Liver (tissue), 8 donors: ENCODE measurements at regions not wholly inside any gene's neighbourhood (a gene's known extent, or its start where the extent isn't known, plus 50 kb on each side); places are given as distances from the start of the nearest gene placed in this dataset.

Experiments used
- DNase-seq: peaks from one replicate; pipeline ENCODE4 v3.0.0-alpha.2; 2017; ENCODE audit warnings: low spot score
- H3K27ac ChIP-seq, 2 donors: one replicate each; pipeline ENCODE4 v1.7.0; 2013; ENCODE audit warnings: inconsistent platforms in 2 of 2, low read length in 2 of 2, control low read depth in 1 of 2, low read depth in 1 of 2, mild to moderate bottlenecking in 1 of 2
- H3K27me3 ChIP-seq, 4 donors: one replicate each; pipeline versions ENCODE4 v1.6.1 to v1.7.0; 2013; ENCODE audit warnings: low read length in 3 of 4, inconsistent platforms in 1 of 4, mild to moderate bottlenecking in 1 of 4, moderate library complexity in 1 of 4; ENCODE audit not compliant: control insufficient read depth in 4 of 4, insufficient read depth in 4 of 4
- H3K36me3 ChIP-seq, 4 donors: one replicate each; pipeline versions ENCODE4 v1.6.1 to v1.7.0; 2013; ENCODE audit warnings: low read length in 3 of 4, mild to moderate bottlenecking in 3 of 4, low read depth in 1 of 4, moderate library complexity in 1 of 4; ENCODE audit not compliant: control insufficient read depth in 4 of 4, insufficient read depth in 3 of 4
- H3K4me1 ChIP-seq, 4 donors: one replicate each; pipeline versions ENCODE4 v1.6.1 to v1.7.0; 2013; ENCODE audit warnings: low read length in 3 of 4, mild to moderate bottlenecking in 3 of 4, moderate library complexity in 1 of 4; ENCODE audit not compliant: control insufficient read depth in 4 of 4, insufficient read depth in 4 of 4
- H3K4me3 ChIP-seq, 3 donors: one replicate each; pipeline versions ENCODE4 v1.6.1 to v1.7.0; 2013; ENCODE audit warnings: low read length in 3 of 3, control low read depth in 1 of 3, low read depth in 1 of 3, mild to moderate bottlenecking in 1 of 3
- H3K9ac ChIP-seq, 2 donors: one replicate each; pipeline ENCODE4 v1.7.0; 2013; ENCODE audit warnings: low read length in 2 of 2, mild to moderate bottlenecking in 2 of 2, moderate library complexity in 2 of 2, control low read depth in 1 of 2, low read depth in 1 of 2
- H3K9me3 ChIP-seq, 4 donors: one replicate each; pipeline versions ENCODE4 v1.6.1 to v1.7.0; 2013; ENCODE audit warnings: low read length in 3 of 4; ENCODE audit not compliant: control insufficient read depth in 4 of 4
- CTCF ChIP-seq: fragments of 150-350 bp; IDR thresholded peaks from 2 replicates; pipeline ENCODE4 v1.5.1; 2017; ENCODE audit warnings: improper control_type of control experiment, low read depth, low read length; ENCODE audit not compliant: missing input control
- EGR1 ChIP-seq, 2 donors: IDR thresholded peaks; 2 replicates each; pipeline ENCODE4 v1.6.1; 2016 to 2018; ENCODE audit warnings: antibody characterized with exemption in 2 of 2, low read depth in 2 of 2
- FOXA1 ChIP-seq: IDR thresholded peaks from 2 replicates; pipeline ENCODE4 v1.6.1; 2016; ENCODE audit warnings: antibody characterized with exemption
- FOXA2 ChIP-seq: IDR thresholded peaks from 2 replicates; pipeline ENCODE4 v1.6.1; 2016; ENCODE audit warnings: antibody characterized with exemption
- GABPA ChIP-seq, 2 donors: IDR thresholded peaks in 1 of 2; conservative IDR thresholded peaks in 1 of 2; 2 replicates each; pipeline ENCODE4 v1.6.1; 2016; ENCODE audit warnings: antibody characterized with exemption in 2 of 2, mild to moderate bottlenecking in 1 of 2, moderate library complexity in 1 of 2
- HNF4A ChIP-seq, 2 donors: conservative IDR thresholded peaks; 2 replicates each; pipeline ENCODE4 v1.6.1; 2016; ENCODE audit warnings: antibody characterized with exemption in 2 of 2, mild to moderate bottlenecking in 2 of 2
- HNF4G ChIP-seq: IDR thresholded peaks from 2 replicates; pipeline ENCODE4 v1.6.1; 2016; ENCODE audit warnings: antibody characterized with exemption
- JUND ChIP-seq, 2 donors: IDR thresholded peaks; 2 replicates each; pipeline ENCODE4 v1.6.1; 2016; ENCODE audit warnings: antibody characterized with exemption in 2 of 2
- NR2F2 ChIP-seq: IDR thresholded peaks from 2 replicates; pipeline ENCODE4 v1.6.1; 2016; ENCODE audit warnings: antibody characterized with exemption
- RAD21 ChIP-seq, 2 donors: IDR thresholded peaks; 2 replicates each; pipeline ENCODE4 v1.6.1; 2016; ENCODE audit warnings: antibody characterized with exemption in 2 of 2, mild to moderate bottlenecking in 2 of 2
- REST ChIP-seq: IDR thresholded peaks from 2 replicates; pipeline ENCODE4 v1.6.1; 2016; ENCODE audit warnings: antibody characterized with exemption, mild to moderate bottlenecking
- RXRA ChIP-seq, 2 donors: IDR thresholded peaks; 2 replicates each; pipeline ENCODE4 v1.6.1; 2017 to 2018; ENCODE audit warnings: antibody characterized with exemption in 2 of 2, mild to moderate bottlenecking in 1 of 2
- SP1 ChIP-seq: IDR thresholded peaks from 2 replicates; pipeline ENCODE4 v1.6.1; 2018; ENCODE audit warnings: antibody characterized with exemption, mild to moderate bottlenecking
- TAF1 ChIP-seq: conservative IDR thresholded peaks from 2 replicates; pipeline ENCODE4 v1.6.1; 2016; ENCODE audit warnings: antibody characterized with exemption, mild to moderate bottlenecking
- YY1 ChIP-seq: IDR thresholded peaks from 2 replicates; pipeline ENCODE4 v1.6.1; 2016; ENCODE audit warnings: antibody characterized with exemption, mild to moderate bottlenecking
- ZBTB33 ChIP-seq: IDR thresholded peaks from 2 replicates; pipeline ENCODE4 v1.6.1; 2016; ENCODE audit warnings: antibody characterized with exemption
- WGBS: extraction: QIAGEN DNeasy Blood & Tissue Kit; methylation state at CpG from one replicate; pipeline ENCODE4 v1.1.7; 2013; 5-methylcytosine and 5-hydroxymethylcytosine counted together
- TF ChIP-seq, protein P1 (sequence below): IDR thresholded peaks from 2 replicates; pipeline ENCODE4 v1.6.1; 2016; ENCODE audit warnings: antibody characterized with exemption
- TF ChIP-seq, protein P2 (sequence below): IDR thresholded peaks from 2 replicates; pipeline ENCODE4 v1.6.1; 2016; ENCODE audit warnings: antibody characterized with exemption
- donor health status: healthy.
- donor health status: healthy.
- donor health status: healthy.
- donor health status: healthy.
- donor health status: healthy.

DNA sequence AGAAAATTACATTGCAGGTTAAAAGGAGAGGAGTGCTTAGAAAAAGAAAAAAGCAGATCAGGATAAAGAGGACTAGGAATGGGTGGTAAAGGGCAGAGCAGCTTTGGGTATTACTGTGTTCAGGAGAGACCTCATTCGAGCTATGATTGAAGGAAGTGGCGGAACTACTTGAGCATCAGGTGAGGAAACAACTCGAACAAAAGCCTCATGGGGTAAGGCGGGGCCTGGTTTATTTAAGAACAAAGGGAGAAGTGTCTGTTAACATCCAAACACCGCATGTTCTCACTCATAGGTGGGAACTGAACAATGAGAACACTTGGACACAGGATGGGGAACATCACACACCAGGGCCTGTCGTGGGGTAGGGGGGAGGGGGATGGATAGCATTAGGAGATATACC, 444.6 kb upstream of the CCDC196 start:
- H3K4me1 ChIP-seq, result no peaks in the 10 kb centered on the region
- H3K9me3 ChIP-seq, result no peaks in the 10 kb centered on the region
- WGBS, result 83% methylated on average over 6 of the region's 6 CpGs
- no peak overlapping the region for H3K27ac ChIP-seq
- H3K9ac ChIP-seq, result no peak overlapping the region
- no peaks in the 10 kb centered on the region for H3K36me3 ChIP-seq
- H3K27me3 ChIP-seq, result no peaks in the 10 kb centered on the region
- no peak for TF ChIP-seq RXRA (IDR thresholded peaks at IDR 0.05)
- TF ChIP-seq YY1, result no peak
- TF ChIP-seq, protein P1, sequence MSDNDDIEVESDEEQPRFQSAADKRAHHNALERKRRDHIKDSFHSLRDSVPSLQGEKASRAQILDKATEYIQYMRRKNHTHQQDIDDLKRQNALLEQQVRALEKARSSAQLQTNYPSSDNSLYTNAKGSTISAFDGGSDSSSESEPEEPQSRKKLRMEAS, result no peak
- TF ChIP-seq NR2F2, result no peak
- TF ChIP-seq SP1, result no peak
- TF ChIP-seq CTCF, result no peak
- no peak for TF ChIP-seq HNF4A (conservative IDR thresholded peaks at IDR 0.05)
- no peak for TF ChIP-seq EGR1 (IDR thresholded peaks at IDR 0.05; ENCODE audit: low read depth in 2 of 2)
- TF ChIP-seq GABPA (IDR thresholded peaks at IDR 0.05 in 1 of 2, conservative IDR thresholded peaks at IDR 0.05 in 1 of 2), result no peak
- no peak for TF ChIP-seq FOXA1
- TF ChIP-seq REST, result no peak
- no peak for TF ChIP-seq HNF4G
- no peak for TF ChIP-seq RAD21 (IDR thresholded peaks at IDR 0.05)
- TF ChIP-seq FOXA2, result no peak
- TF ChIP-seq ZBTB33, result no peak
- TF ChIP-seq, protein P2, sequence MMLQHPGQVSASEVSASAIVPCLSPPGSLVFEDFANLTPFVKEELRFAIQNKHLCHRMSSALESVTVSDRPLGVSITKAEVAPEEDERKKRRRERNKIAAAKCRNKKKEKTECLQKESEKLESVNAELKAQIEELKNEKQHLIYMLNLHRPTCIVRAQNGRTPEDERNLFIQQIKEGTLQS, result no peak
- no peak for DNase-seq
- no peak overlapping the region for H3K4me3 ChIP-seq

DNA sequence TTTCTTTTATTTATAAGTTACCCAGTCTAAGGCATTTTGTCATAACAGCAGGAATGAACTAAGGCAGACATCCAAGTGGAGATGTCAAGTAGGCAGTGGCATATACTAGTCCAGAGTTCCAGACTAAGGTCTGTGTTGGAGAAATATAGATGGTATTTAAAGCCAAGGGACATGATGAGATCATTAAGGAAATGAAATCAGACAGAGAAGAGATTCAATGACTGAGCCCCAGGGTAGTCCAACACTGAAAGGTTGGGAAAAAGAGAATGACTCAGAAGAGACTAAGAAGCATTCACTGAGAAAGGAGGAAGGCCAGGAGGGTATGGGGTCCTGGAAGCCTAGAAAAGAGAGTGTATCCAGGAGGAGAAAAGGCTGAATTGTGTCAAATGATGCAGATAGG, 442.2 kb upstream of the CCDC196 start:
- no peak for DNase-seq
- Histone ChIP-seq H3K9ac (no peak overlapping the region), H3K27me3 (no peaks in the 10 kb centered on the region), H3K36me3 (no peaks in the 10 kb centered on the region), H3K27ac (no peak overlapping the region), H3K4me3 (no peak overlapping the region), H3K4me1 (no peaks in the 10 kb centered on the region), H3K9me3 (no peaks in the 10 kb centered on the region)
- TF ChIP-seq YY1, result no peak
- TF ChIP-seq, protein P2, result no peak
- no peak for TF ChIP-seq TAF1
- TF ChIP-seq, protein P1, result no peak
- no peak for TF ChIP-seq REST
- TF ChIP-seq ZBTB33, result no peak
- TF ChIP-seq RXRA (IDR thresholded peaks at IDR 0.05), result no peak
- TF ChIP-seq EGR1 (IDR thresholded peaks at IDR 0.05; ENCODE audit: low read depth in 2 of 2), result no peak
- TF ChIP-seq JUND (IDR thresholded peaks at IDR 0.05), result no peak
- TF ChIP-seq GABPA (IDR thresholded peaks at IDR 0.05 in 1 of 2, conservative IDR thresholded peaks at IDR 0.05 in 1 of 2), result no peak
- TF ChIP-seq NR2F2, result no peak
- TF ChIP-seq HNF4G, result no peak
- no peak for TF ChIP-seq HNF4A (conservative IDR thresholded peaks at IDR 0.05)
